Calu3 (cell line): ENCODE measurements at regions not wholly inside any gene's neighbourhood (a gene's known extent, or its start where the extent isn't known, plus 50 kb on each side); places are given as distances from the start of the nearest gene placed in this dataset.

Experiments used
- BruUV-seq: library from RNA; stranded (reverse); fragments of 400-500 nt; replicated peaks from 2 replicates; lab custom pipeline; 2021; lab: Mats Ljungman, UMichigan
- CTCF ChIA-PET: fragments of 300-600 bp; sonication (Branson Sonifier 250); formaldehyde crosslinking; loops from one replicate; lab custom pipeline; 2022; ENCODE audit warnings: antibody characterized with exemption; lab: Charles Lee
- DNase-seq: peaks from one replicate; pipeline ENCODE4 v3.0.0; 2022
- H3K27ac Mint-ChIP-seq: one replicate; pipeline ENCODE4 v1.8.0; 2022; ENCODE audit warnings: mixed read lengths; ENCODE audit not compliant: unreplicated experiment
- H3K27me3 Mint-ChIP-seq: one replicate; pipeline ENCODE4 v1.8.0; 2022; ENCODE audit warnings: mixed read lengths; ENCODE audit not compliant: unreplicated experiment
- H3K36me3 Mint-ChIP-seq: one replicate; pipeline ENCODE4 v1.8.0; 2022; ENCODE audit warnings: mild to moderate bottlenecking, moderate library complexity, mixed read lengths; ENCODE audit not compliant: insufficient read depth, unreplicated experiment
- H3K4me1 Mint-ChIP-seq: one replicate; pipeline ENCODE4 v1.8.0; 2022; ENCODE audit warnings: mild to moderate bottlenecking, low read depth, mixed read lengths; ENCODE audit not compliant: unreplicated experiment
- H3K4me3 Mint-ChIP-seq: one replicate; pipeline ENCODE4 v1.8.0; 2022; ENCODE audit warnings: mild to moderate bottlenecking, low read depth, moderate library complexity, mixed read lengths; ENCODE audit not compliant: unreplicated experiment
- H3K9me3 Mint-ChIP-seq: one replicate; pipeline ENCODE4 v1.8.0; 2022; ENCODE audit warnings: low read depth, mixed read lengths; ENCODE audit not compliant: unreplicated experiment
- intact Hi-C: fragments of 100-400 bp; cut with micrococcal nuclease; formaldehyde crosslinking; loops from one replicate; pipeline ENCODE4 v1.10.0; 2022; ENCODE audit not compliant: unreplicated experiment
- TF ChIP-seq, protein P1 (sequence below): fragments of 200-600 bp; IDR thresholded peaks from one replicate; pipeline ENCODE4 v1.8.0; 2022; ENCODE audit warnings: antibody characterized with exemption; ENCODE audit not compliant: unreplicated experiment

DNA sequence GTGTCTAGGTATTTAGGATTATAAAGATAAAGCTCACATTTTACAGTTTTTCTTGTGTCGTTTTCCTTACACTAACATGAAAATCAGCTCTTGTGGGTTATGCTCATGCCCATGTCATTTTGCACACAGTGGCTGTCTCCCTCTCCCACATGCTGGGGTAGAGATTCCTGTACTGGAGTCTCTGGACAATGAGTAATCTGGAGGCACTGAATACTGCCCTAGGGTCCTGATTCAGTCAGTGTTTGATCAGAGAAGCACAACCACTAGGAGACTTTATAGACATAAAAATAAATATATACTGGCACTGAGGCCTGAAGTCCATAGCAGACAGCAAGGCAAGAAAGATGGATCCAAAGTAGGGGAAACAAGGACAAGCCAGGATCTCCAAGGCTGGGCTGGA, 1008.8 kb downstream of the KCNMA1 start:
- Mint-ChIP-seq H3K4me3 (no peak overlapping the region), H3K4me1 (no peaks in the 10 kb centered on the region), H3K27me3 (no peaks in the 10 kb centered on the region), H3K9me3 (peaks cover 13% of the 10 kb centered on the region), H3K27ac (no peak overlapping the region), H3K36me3 (no peaks in the 10 kb centered on the region)
- no TSS peak for BruUV-seq
- intact Hi-C loops: no loop called here
- CTCF ChIA-PET: no interaction called here
- DNase-seq: no peak
- TF ChIP-seq, protein P1, sequence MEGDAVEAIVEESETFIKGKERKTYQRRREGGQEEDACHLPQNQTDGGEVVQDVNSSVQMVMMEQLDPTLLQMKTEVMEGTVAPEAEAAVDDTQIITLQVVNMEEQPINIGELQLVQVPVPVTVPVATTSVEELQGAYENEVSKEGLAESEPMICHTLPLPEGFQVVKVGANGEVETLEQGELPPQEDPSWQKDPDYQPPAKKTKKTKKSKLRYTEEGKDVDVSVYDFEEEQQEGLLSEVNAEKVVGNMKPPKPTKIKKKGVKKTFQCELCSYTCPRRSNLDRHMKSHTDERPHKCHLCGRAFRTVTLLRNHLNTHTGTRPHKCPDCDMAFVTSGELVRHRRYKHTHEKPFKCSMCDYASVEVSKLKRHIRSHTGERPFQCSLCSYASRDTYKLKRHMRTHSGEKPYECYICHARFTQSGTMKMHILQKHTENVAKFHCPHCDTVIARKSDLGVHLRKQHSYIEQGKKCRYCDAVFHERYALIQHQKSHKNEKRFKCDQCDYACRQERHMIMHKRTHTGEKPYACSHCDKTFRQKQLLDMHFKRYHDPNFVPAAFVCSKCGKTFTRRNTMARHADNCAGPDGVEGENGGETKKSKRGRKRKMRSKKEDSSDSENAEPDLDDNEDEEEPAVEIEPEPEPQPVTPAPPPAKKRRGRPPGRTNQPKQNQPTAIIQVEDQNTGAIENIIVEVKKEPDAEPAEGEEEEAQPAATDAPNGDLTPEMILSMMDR: no peak

DNA sequence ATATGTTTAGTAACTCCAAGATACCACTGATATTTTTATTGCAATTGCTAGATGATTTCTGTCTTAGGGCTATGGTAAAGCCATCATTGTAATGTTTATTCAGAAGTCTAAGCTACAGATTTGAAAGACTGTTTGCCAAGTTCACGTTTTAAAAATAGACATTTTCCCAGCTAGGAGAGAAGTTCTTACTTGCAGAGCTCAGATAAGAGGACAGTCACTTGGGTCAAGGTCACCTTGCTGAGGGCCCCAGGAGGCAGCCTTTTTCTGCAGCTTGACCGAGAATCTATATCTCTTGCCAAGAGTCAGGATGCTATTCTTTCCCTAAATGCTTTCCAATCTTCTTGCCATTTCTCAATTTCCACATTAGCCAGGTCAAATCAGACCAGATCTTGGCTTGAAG, 1011.2 kb downstream of the KCNMA1 start:
- DNase-seq: no peak
- Mint-ChIP-seq H3K36me3 (no peaks in the 10 kb centered on the region), H3K27me3 (no peaks in the 10 kb centered on the region), H3K4me3 (no peak overlapping the region), H3K4me1 (no peaks in the 10 kb centered on the region), H3K27ac (no peak overlapping the region), H3K9me3 (peaks cover 14% of the 10 kb centered on the region)
- TF ChIP-seq, protein P1: no peak
- intact Hi-C loops: no loop called here
- CTCF ChIA-PET: no interaction called here
- BruUV-seq: no TSS peak

DNA sequence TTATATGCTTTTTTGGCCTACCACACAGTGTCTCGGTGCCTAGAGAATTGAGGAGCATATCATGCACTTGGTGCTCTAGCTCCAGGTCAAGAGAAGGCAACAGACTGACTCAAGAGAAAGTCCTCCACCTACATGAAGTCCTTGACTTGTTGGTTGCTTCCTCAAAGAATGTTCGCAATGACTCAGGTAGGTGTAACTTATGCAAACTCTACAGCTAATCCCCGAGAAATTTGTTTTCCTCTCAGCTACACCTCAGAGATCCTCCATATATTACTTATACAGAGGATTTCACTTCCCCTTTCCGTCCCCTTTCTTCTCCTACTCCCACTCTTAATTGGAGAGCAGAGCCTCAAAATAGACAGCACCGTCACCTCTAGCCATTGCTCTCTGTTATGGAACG, 1013.1 kb downstream of the KCNMA1 start:
- peaks cover 16% of the 10 kb centered on the region for H3K9me3 Mint-ChIP-seq
- no peaks in the 10 kb centered on the region for H3K36me3 Mint-ChIP-seq
- CTCF ChIA-PET: no interaction called here
- TF ChIP-seq, protein P1: no peak
- H3K4me1 Mint-ChIP-seq: no peaks in the 10 kb centered on the region
- H3K4me3 Mint-ChIP-seq: no peak overlapping the region
- no peak overlapping the region for H3K27ac Mint-ChIP-seq
- no peak for DNase-seq
- intact Hi-C loops: no loop called here
- no peaks in the 10 kb centered on the region for H3K27me3 Mint-ChIP-seq
- no TSS peak for BruUV-seq

DNA sequence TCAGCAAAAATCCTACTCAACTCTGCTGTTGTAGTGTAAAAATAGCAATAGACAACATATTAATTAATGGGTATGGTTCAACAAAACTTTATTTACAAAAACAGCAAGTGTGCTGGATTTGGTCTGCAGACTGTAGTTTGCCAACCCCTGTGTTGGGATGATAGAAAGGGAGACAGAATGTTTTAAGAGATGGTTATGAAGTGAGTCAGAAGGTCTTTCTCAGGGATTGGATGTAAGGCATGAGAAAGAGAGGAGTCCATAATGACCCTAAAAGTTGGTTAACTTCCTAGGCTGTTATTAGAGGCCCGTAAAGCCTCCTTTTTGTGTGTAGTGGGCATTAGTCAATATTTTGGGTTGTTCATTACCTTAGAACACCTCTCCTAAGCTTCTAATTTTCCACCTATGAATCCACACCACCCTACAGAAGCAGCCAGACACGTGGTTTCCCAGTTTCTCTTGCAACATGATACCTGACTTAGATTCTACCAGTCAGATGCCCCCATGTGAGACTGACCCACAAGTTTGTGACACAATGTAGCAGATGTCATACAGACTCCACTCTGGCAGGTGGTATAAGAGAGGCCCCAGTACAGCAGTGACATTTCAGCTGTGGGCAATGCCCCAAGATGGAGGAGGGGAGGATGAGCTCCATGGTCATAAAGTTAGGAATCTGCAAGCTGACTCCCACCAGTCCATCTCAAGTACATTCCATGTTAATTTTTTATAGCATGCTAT, 1015.6 kb downstream of the KCNMA1 start:
- intact Hi-C loops: no loop called here
- peaks cover 12% of the 10 kb centered on the region for H3K9me3 Mint-ChIP-seq
- H3K36me3 Mint-ChIP-seq: no peaks in the 10 kb centered on the region
- H3K27me3 Mint-ChIP-seq: no peaks in the 10 kb centered on the region
- no peak for DNase-seq
- TF ChIP-seq, protein P1: no peak
- no peak overlapping the region for H3K4me3 Mint-ChIP-seq
- H3K27ac Mint-ChIP-seq: no peak overlapping the region
- CTCF ChIA-PET: no interaction called here
- H3K4me1 Mint-ChIP-seq: no peaks in the 10 kb centered on the region
- no TSS peak for BruUV-seq
